Upper lobe of right lung (tissue), 1 donor: ENCODE measurements at regions not wholly inside any gene's neighbourhood (a gene's known extent, or its start where the extent isn't known, plus 50 kb on each side); places are given as distances from the start of the nearest gene placed in this dataset.
"Not testable (repeated sequence)": the region's sequence is repeated elsewhere in the genome, so short reads cannot be mapped to it uniquely, and the experiment has no call there.

Experiments
- ATAC-seq: fragments of 200-7000 bp; cut with Tn5 transposase; one replicate; pipeline ENCODE4 v1.9.1; 2020; ENCODE audit warnings: mild to moderate bottlenecking, moderate library complexity
- DNase-seq: peaks from one replicate; pipeline ENCODE4 v3.0.0-alpha.2; 2020
- H3K27ac ChIP-seq: fragments of 200-600 bp; one replicate; pipeline ENCODE4 v1.8.0; 2022
- H3K27me3 ChIP-seq: fragments of 200-600 bp; one replicate; pipeline ENCODE4 v1.8.0; 2022; ENCODE audit warnings: mild to moderate bottlenecking
- H3K36me3 ChIP-seq: fragments of 200-600 bp; one replicate; pipeline ENCODE4 v1.8.0; 2022
- H3K4me1 ChIP-seq: fragments of 200-600 bp; one replicate; pipeline ENCODE4 v1.8.0; 2022
- H3K4me3 ChIP-seq: fragments of 200-600 bp; one replicate; pipeline ENCODE4 v1.8.0; 2022; ENCODE audit warnings: mild to moderate bottlenecking
- H3K9me3 ChIP-seq: fragments of 200-600 bp; one replicate; pipeline ENCODE4 v1.8.0; 2022
- CTCF ChIP-seq: fragments of 200-600 bp; IDR thresholded peaks from one replicate; pipeline ENCODE4 v1.8.0; 2022; ENCODE audit warnings: antibody characterized with exemption
- intact Hi-C: fragments of 100-400 bp; cut with DNase I; formaldehyde crosslinking; loops from one replicate; pipeline ENCODE4 v1.11.0; 2022
- donor health status: DM: no; HTN: yes; CAD: no; lungs with severe emphysema.

- no peak overlapping the region for H3K4me3 ChIP-seq
- H3K27me3 ChIP-seq = no peaks in the 10 kb centered on the region
- H3K27ac ChIP-seq = no peak overlapping the region
- intact Hi-C loops = no loop called here
- no peaks in the 10 kb centered on the region for H3K9me3 ChIP-seq
- no peak for DNase-seq
- TF ChIP-seq CTCF = no peak
- no peaks in the 10 kb centered on the region for H3K36me3 ChIP-seq
- ATAC-seq = no peak
- H3K4me1 ChIP-seq = no peaks in the 10 kb centered on the region
These were observed 774.4 kb downstream of the LUZP2 start for GRCh38 chr11:25271301-25271700.

DNA sequence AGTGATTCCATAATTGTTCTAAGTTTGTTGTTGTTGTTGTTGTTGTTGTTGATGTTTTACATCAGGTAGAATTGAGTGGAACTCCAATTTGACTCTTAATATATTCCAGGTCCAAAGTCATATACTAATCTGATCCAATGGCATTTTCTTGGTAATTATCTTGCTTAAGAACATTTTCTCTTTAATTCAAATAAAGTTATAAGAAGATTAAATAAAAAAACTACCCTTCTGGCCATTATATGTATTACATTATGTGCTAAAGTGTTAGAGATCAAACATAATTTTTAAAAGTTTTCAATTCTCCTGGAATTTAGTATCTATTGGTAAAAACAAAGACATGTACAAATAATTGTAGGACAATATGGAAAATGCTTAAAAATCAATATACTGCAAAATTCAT lies 775.4 kb downstream of the LUZP2 start:
- Histone ChIP-seq H3K27ac (no peak overlapping the region), H3K4me1 (no peaks in the 10 kb centered on the region), H3K9me3 (no peaks in the 10 kb centered on the region), H3K27me3 (no peaks in the 10 kb centered on the region), H3K36me3 (no peaks in the 10 kb centered on the region), H3K4me3 (no peak overlapping the region)
- no peak for ATAC-seq
- DNase-seq = no peak
- no peak for TF ChIP-seq CTCF
- intact Hi-C loops = no loop called here

GRCh38 chr11:25280821-25281220 lies 784.0 kb downstream of the LUZP2 start:
- H3K36me3 ChIP-seq, H3K27ac ChIP-seq, H3K4me3 ChIP-seq, H3K4me1 ChIP-seq, intact Hi-C loops, ATAC-seq, H3K9me3 ChIP-seq, H3K27me3 ChIP-seq, DNase-seq: not testable (repeated sequence)

DNA sequence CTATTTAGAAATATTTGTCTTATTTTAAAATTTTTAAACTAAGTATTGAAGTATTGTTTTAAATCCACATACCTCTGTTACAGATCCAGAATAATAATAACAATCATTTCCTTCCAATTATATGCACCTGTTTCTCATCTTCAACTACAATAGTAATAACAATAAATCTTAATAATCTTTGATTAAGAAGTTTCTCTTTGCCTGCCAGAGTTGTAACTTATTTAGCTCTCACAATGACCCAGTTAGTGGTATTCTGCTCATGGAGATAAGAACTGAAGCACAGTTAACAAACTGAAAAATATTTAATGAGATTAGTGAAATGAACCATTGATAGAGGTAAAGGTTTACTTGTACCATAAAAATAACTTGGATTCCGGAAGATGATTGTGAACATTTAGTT lies 796.3 kb downstream of the LUZP2 start:
- Histone ChIP-seq H3K9me3 (no peaks in the 10 kb centered on the region), H3K27ac (no peak overlapping the region), H3K4me1 (no peaks in the 10 kb centered on the region), H3K27me3 (no peaks in the 10 kb centered on the region), H3K4me3 (no peak overlapping the region), H3K36me3 (no peaks in the 10 kb centered on the region)
- no peak for DNase-seq
- intact Hi-C loops = no loop called here
- no peak for ATAC-seq
- TF ChIP-seq CTCF = no peak

GRCh38 chr11:25298450-25298849 lies 801.6 kb downstream of the LUZP2 start:
- Histone ChIP-seq H3K9me3 (no peaks in the 10 kb centered on the region), H3K36me3 (no peaks in the 10 kb centered on the region), H3K27me3 (no peaks in the 10 kb centered on the region), H3K27ac (no peak overlapping the region), H3K4me1 (no peaks in the 10 kb centered on the region), H3K4me3 (no peak overlapping the region)
- no peak for ATAC-seq
- no peak for DNase-seq
- intact Hi-C loops = no loop called here
- TF ChIP-seq CTCF = no peak

DNA sequence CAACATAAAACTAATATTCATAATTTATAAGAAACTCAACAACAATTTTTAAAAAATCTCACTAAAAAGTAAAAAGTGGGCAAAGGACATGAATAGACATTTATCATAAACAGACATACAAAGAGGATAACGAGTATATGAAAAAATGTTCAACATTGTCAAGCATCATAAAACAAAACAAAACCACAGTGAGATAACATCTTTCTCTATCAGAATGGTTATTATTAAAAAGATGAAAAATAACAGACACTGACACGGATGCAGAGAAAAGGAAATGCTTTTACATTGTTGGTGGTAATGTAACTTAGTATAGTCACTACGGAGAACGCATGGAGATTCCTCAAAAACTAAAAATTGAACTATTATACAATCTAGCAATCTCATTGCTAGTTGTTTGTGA lies 813.0 kb downstream of the LUZP2 start:
- no peak for TF ChIP-seq CTCF
- no peak for ATAC-seq
- DNase-seq = no peak
- intact Hi-C loops = no loop called here
- Histone ChIP-seq H3K4me3 (no peak overlapping the region), H3K27me3 (no peaks in the 10 kb centered on the region), H3K27ac (no peak overlapping the region), H3K9me3 (no peaks in the 10 kb centered on the region), H3K36me3 (no peaks in the 10 kb centered on the region), H3K4me1 (no peaks in the 10 kb centered on the region)
